MCF 10A (cell line): ENCODE measurements at regions not wholly inside any gene's neighbourhood (a gene's known extent, or its start where the extent isn't known, plus 50 kb on each side); places are given as distances from the start of the nearest gene placed in this dataset.

ENCODE experiments used
- BruUV-seq: library from RNA; stranded (reverse); fragments of 400-500 nt; replicated peaks from 2 replicates; lab custom pipeline; 2021; lab: Mats Ljungman, UMichigan
- CTCF ChIA-PET: fragments of 300-600 bp; sonication (Branson Sonifier 250); formaldehyde crosslinking; extraction: SDS; loops from one replicate; lab custom pipeline; 2021; ENCODE audit warnings: antibody characterized with exemption, inconsistent platforms; lab: Yijun Ruan, JAX
- POLR2A ChIA-PET: fragments of 300-600, 350-650 bp; sonication (Branson Sonifier 250); formaldehyde crosslinking; extraction: SDS; loops from one replicate; lab custom pipeline; 2020; ENCODE audit warnings: antibody characterized with exemption, inconsistent platforms; lab: Yijun Ruan, JAX
- DNase-seq: peaks from one replicate; pipeline ENCODE4 v3.0.0-alpha.2; 2018; ENCODE audit not compliant: unreplicated experiment
- H3K27ac Mint-ChIP-seq: one replicate; pipeline ENCODE4 v1.8.0; 2022; ENCODE audit warnings: mild to moderate bottlenecking, low read depth, mixed read lengths; ENCODE audit not compliant: unreplicated experiment
- H3K27me3 Mint-ChIP-seq: one replicate; pipeline ENCODE4 v1.8.0; 2022; ENCODE audit warnings: mixed read lengths; ENCODE audit not compliant: insufficient read depth, unreplicated experiment
- H3K36me3 Mint-ChIP-seq: one replicate; pipeline ENCODE4 v1.8.0; 2022; ENCODE audit warnings: mild to moderate bottlenecking, moderate library complexity, mixed read lengths; ENCODE audit not compliant: insufficient read depth, unreplicated experiment
- H3K4me1 Mint-ChIP-seq: one replicate; pipeline ENCODE4 v1.8.0; 2022; ENCODE audit warnings: mixed read lengths; ENCODE audit not compliant: insufficient read depth, unreplicated experiment
- H3K4me3 Mint-ChIP-seq: one replicate; pipeline ENCODE4 v1.8.0; 2022; ENCODE audit warnings: mild to moderate bottlenecking, moderate library complexity, mixed read lengths; ENCODE audit not compliant: unreplicated experiment
- H3K9me3 Mint-ChIP-seq: one replicate; pipeline ENCODE4 v1.8.0; 2022; ENCODE audit warnings: mixed read lengths; ENCODE audit not compliant: unreplicated experiment
- intact Hi-C: fragments of 100-400 bp; cut with micrococcal nuclease; formaldehyde crosslinking; loops from 2 replicates; pipeline ENCODE4 v1.14.1; 2022
- TF ChIP-seq, protein P1 (sequence below): fragments of 200-600 bp; IDR thresholded peaks from one replicate; pipeline ENCODE4 v1.8.0; 2022; ENCODE audit warnings: antibody characterized with exemption, mild to moderate bottlenecking; ENCODE audit not compliant: unreplicated experiment

DNA sequence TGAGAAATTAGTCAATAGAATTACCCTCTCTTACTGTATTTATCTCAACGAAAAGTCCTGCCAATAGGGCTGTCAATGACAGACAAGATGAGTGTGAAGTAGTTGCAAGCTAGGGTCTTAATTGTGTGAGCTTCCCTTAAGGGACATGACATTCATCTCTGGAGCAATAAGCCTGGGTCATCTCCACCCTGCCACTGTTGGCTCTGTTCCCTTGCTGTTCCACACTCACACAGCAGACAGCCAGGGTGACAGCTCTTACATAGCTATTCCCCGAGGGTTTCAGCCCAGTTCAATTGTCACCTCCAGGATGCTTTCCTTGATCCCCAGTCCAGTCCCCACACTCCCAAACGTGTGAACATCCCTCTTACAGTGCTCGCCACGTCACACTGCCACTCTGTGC is 215.0 kb downstream of the NXPE2 start:
- H3K36me3 Mint-ChIP-seq: no peaks in the 10 kb centered on the region
- H3K4me3 Mint-ChIP-seq: no peak overlapping the region
- DNase-seq: no peak
- CTCF ChIA-PET: interaction anchor here (0.7 to 3.1 kb wide), 4 partner anchors 11 to 1172 kb away, joined by 3 to 14 read pairs (median 4); no protein-coding TSS in a partner anchor
- no TSS peak for BruUV-seq
- H3K27me3 Mint-ChIP-seq: no peaks in the 10 kb centered on the region
- intact Hi-C loops: no loop called here
- no peak overlapping the region for H3K27ac Mint-ChIP-seq
- TF ChIP-seq, protein P1, sequence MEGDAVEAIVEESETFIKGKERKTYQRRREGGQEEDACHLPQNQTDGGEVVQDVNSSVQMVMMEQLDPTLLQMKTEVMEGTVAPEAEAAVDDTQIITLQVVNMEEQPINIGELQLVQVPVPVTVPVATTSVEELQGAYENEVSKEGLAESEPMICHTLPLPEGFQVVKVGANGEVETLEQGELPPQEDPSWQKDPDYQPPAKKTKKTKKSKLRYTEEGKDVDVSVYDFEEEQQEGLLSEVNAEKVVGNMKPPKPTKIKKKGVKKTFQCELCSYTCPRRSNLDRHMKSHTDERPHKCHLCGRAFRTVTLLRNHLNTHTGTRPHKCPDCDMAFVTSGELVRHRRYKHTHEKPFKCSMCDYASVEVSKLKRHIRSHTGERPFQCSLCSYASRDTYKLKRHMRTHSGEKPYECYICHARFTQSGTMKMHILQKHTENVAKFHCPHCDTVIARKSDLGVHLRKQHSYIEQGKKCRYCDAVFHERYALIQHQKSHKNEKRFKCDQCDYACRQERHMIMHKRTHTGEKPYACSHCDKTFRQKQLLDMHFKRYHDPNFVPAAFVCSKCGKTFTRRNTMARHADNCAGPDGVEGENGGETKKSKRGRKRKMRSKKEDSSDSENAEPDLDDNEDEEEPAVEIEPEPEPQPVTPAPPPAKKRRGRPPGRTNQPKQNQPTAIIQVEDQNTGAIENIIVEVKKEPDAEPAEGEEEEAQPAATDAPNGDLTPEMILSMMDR: no peak
- H3K9me3 Mint-ChIP-seq: no peaks in the 10 kb centered on the region
- POLR2A ChIA-PET: no interaction called here
- H3K4me1 Mint-ChIP-seq: no peaks in the 10 kb centered on the region

DNA sequence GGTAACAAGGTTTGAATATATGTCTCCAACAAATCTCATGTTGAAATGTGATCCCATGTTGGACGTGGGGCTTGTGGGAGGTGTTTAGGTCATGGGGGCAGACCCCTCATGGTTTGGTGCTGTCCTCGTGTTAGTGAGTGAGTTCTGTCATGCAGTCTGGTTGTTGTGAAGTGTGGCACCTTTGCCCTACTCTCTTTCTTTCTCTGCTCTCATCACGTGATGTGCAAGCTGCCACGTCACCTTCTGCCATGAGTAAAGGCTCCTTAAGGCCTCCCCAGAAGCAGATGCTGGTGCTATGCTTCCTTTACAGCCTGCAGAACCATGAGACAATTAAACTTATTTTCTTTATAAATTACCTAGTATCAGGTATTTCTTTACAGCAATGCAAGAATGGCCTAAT is 218.3 kb downstream of the NXPE2 start:
- no peak for DNase-seq
- no peaks in the 10 kb centered on the region for H3K27me3 Mint-ChIP-seq
- intact Hi-C loops: no loop called here
- CTCF ChIA-PET: interaction anchor here (0.7 kb wide), 1 partner anchor 434 kb away, joined by 3 read pairs; no protein-coding TSS in a partner anchor
- peaks cover 15% of the 10 kb centered on the region for H3K9me3 Mint-ChIP-seq
- TF ChIP-seq, protein P1: no peak
- no TSS peak for BruUV-seq
- H3K4me3 Mint-ChIP-seq: no peak overlapping the region
- H3K36me3 Mint-ChIP-seq: no peaks in the 10 kb centered on the region
- no peak overlapping the region for H3K27ac Mint-ChIP-seq
- POLR2A ChIA-PET: no interaction called here
- H3K4me1 Mint-ChIP-seq: no peaks in the 10 kb centered on the region

DNA sequence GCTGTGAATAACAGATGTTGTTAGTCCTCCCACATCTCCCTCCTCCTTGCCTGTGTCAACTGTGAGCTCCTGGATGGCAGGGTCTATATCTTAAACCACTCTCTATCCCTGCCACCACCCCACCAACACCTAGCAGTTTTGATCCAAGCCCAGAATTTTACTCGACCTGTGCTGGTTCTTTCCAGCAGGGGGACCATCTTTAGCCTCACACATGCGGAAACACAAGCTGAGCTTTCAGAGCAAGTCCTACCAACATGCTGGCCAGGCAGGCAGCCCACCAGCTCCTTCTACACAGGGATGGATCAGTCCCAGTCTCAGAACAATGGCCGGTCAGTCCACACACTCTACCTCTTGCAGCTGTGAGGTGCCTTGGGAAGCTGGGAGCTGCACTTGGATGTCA is 231.5 kb downstream of the NXPE2 start:
- Mint-ChIP-seq H3K36me3 (no peaks in the 10 kb centered on the region), H3K27ac (no peak overlapping the region), H3K9me3 (peaks cover 21% of the 10 kb centered on the region), H3K4me3 (no peak overlapping the region), H3K27me3 (no peaks in the 10 kb centered on the region), H3K4me1 (no peaks in the 10 kb centered on the region)
- no peak for DNase-seq
- TF ChIP-seq, protein P1: no peak
- ChIA-PET CTCF (interaction anchor here (0.6 to 1.0 kb wide), 5 partner anchors 41 to 899 kb away, joined by 3 to 4 read pairs (median 3); no protein-coding TSS in a partner anchor), POLR2A (no interaction called here)
- no TSS peak for BruUV-seq
- intact Hi-C loops: no loop called here

DNA sequence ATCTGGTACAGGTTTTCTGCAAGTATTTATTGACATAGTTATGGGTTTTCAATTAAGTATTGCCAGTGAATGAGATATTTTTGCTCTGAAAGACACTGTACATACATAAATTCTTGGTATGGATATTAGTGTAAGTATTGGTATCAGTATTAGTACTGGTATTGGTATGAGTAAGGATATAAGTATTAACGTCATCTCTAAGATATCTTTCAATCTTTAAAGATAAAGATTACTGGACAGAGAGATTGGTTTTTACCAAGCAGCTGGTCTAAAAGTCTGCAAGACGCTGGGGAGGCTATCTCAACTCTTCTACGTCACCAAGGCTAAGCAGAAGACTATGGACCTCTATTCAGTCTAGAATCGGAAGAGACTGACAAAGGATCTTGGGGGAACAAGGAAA is 234.5 kb downstream of the NXPE2 start:
- H3K27me3 Mint-ChIP-seq: no peaks in the 10 kb centered on the region
- no TSS peak for BruUV-seq
- H3K36me3 Mint-ChIP-seq: no peaks in the 10 kb centered on the region
- ChIA-PET POLR2A (no interaction called here), CTCF (no interaction called here)
- TF ChIP-seq, protein P1: no peak
- H3K27ac Mint-ChIP-seq: no peak overlapping the region
- no peak overlapping the region for H3K4me3 Mint-ChIP-seq
- DNase-seq: no peak
- intact Hi-C loops: no loop called here
- H3K9me3 Mint-ChIP-seq: peaks cover 20% of the 10 kb centered on the region
- no peaks in the 10 kb centered on the region for H3K4me1 Mint-ChIP-seq
